ENCODE measurements at regions not wholly inside any gene's neighbourhood (a gene's known extent, or its start where the extent isn't known, plus 50 kb on each side); places are given as distances from the start of the nearest gene placed in this dataset.
"Not testable (repeated sequence)": the region's sequence is repeated elsewhere in the genome, so short reads cannot be mapped to it uniquely, and the experiment has no call there.

- no peak overlapping the region for H3K4me3 ChIP-seq (ENCODE audit: low read length in 2 of 2)
- H3K27ac ChIP-seq (ENCODE audit: low read depth in 2 of 2, low read length in 2 of 2), result no peak overlapping the region
- H3K4me1 ChIP-seq (ENCODE audit: control insufficient read depth in 2 of 2, insufficient read depth in 2 of 2, low read length in 2 of 2), result no peaks in the 10 kb centered on the region
- H3K9ac ChIP-seq (ENCODE audit: low read depth in 1 of 2, low read length in 2 of 2), result no peak overlapping the region
- no peaks in the 10 kb centered on the region for H3K36me3 ChIP-seq (ENCODE audit: control insufficient read depth in 2 of 2, insufficient read depth in 2 of 2, low read length in 2 of 2)
- no peaks in the 10 kb centered on the region for H3K27me3 ChIP-seq (ENCODE audit: control insufficient read depth in 2 of 2, insufficient read depth in 2 of 2, low read length in 2 of 2)
- H3K9me3 ChIP-seq (ENCODE audit: control insufficient read depth in 2 of 2, low read length in 2 of 2), result no peaks in the 10 kb centered on the region
These were observed 331.0 kb upstream of the ADAMTS9 start for GRCh38 chr3:65018801-65019200.

DNA sequence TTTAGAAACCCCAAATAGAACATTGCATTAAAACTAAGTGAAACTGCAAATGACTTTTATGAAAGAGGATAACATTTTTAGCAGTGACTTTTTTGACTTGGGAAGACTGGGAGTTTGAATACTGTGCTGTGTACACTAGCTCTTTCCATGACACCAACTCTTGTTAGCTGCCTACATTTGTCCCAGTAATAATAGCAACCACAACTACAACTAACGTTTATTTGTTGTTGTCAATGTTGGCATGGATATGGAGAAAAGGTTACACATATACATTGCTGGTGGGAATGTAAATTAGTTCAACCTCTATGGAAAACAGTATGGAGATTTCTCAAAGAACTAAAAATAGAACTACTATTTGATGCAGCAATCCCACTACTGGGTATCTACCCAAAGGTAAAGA, 329.6 kb upstream of the ADAMTS9 start:
- H3K9ac ChIP-seq (ENCODE audit: low read depth in 1 of 2, low read length in 2 of 2), result no peak overlapping the region
- no peaks in the 10 kb centered on the region for H3K36me3 ChIP-seq (ENCODE audit: control insufficient read depth in 2 of 2, insufficient read depth in 2 of 2, low read length in 2 of 2)
- H3K27me3 ChIP-seq (ENCODE audit: control insufficient read depth in 2 of 2, insufficient read depth in 2 of 2, low read length in 2 of 2), result no peaks in the 10 kb centered on the region
- H3K9me3 ChIP-seq (ENCODE audit: control insufficient read depth in 2 of 2, low read length in 2 of 2), result no peaks in the 10 kb centered on the region
- H3K4me1 ChIP-seq (ENCODE audit: control insufficient read depth in 2 of 2, insufficient read depth in 2 of 2, low read length in 2 of 2), result no peaks in the 10 kb centered on the region
- H3K4me3 ChIP-seq (ENCODE audit: low read length in 2 of 2), result no peak overlapping the region
- no peak overlapping the region for H3K27ac ChIP-seq (ENCODE audit: low read depth in 2 of 2, low read length in 2 of 2)

GRCh38 chr3:65015711-65016110, 327.9 kb upstream of the ADAMTS9 start:
- H3K4me1 ChIP-seq (ENCODE audit: control insufficient read depth in 2 of 2, insufficient read depth in 2 of 2, low read length in 2 of 2), result no peaks in the 10 kb centered on the region
- no peaks in the 10 kb centered on the region for H3K27me3 ChIP-seq (ENCODE audit: control insufficient read depth in 2 of 2, insufficient read depth in 2 of 2, low read length in 2 of 2)
- H3K27ac ChIP-seq (ENCODE audit: low read depth in 2 of 2, low read length in 2 of 2), result no peak overlapping the region
- no peaks in the 10 kb centered on the region for H3K36me3 ChIP-seq (ENCODE audit: control insufficient read depth in 2 of 2, insufficient read depth in 2 of 2, low read length in 2 of 2)
- H3K4me3 ChIP-seq (ENCODE audit: low read length in 2 of 2), result no peak overlapping the region
- H3K9ac ChIP-seq (ENCODE audit: low read depth in 1 of 2, low read length in 2 of 2), result no peak overlapping the region
- H3K9me3 ChIP-seq (ENCODE audit: control insufficient read depth in 2 of 2, low read length in 2 of 2), result no peaks in the 10 kb centered on the region

- Histone ChIP-seq H3K4me1 (ENCODE audit: control insufficient read depth in 2 of 2, insufficient read depth in 2 of 2, low read length in 2 of 2) (no peaks in the 10 kb centered on the region), H3K9ac (ENCODE audit: low read depth in 1 of 2, low read length in 2 of 2) (no peak overlapping the region), H3K36me3 (ENCODE audit: control insufficient read depth in 2 of 2, insufficient read depth in 2 of 2, low read length in 2 of 2) (no peaks in the 10 kb centered on the region), H3K4me3 (ENCODE audit: low read length in 2 of 2) (no peak overlapping the region), H3K9me3 (ENCODE audit: control insufficient read depth in 2 of 2, low read length in 2 of 2) (no peaks in the 10 kb centered on the region), H3K27me3 (ENCODE audit: control insufficient read depth in 2 of 2, insufficient read depth in 2 of 2, low read length in 2 of 2) (no peaks in the 10 kb centered on the region), H3K27ac (ENCODE audit: low read depth in 2 of 2, low read length in 2 of 2) (no peak overlapping the region)
These were observed 325.3 kb upstream of the ADAMTS9 start for GRCh38 chr3:65013053-65013452.

- H3K36me3 ChIP-seq (ENCODE audit: control insufficient read depth in 2 of 2, insufficient read depth in 2 of 2, low read length in 2 of 2), result no peaks in the 10 kb centered on the region
- no peak overlapping the region for H3K4me3 ChIP-seq (ENCODE audit: low read length in 2 of 2)
- no peaks in the 10 kb centered on the region for H3K9me3 ChIP-seq (ENCODE audit: control insufficient read depth in 2 of 2, low read length in 2 of 2)
- H3K27me3 ChIP-seq (ENCODE audit: control insufficient read depth in 2 of 2, insufficient read depth in 2 of 2, low read length in 2 of 2), result no peaks in the 10 kb centered on the region
- no peak overlapping the region for H3K9ac ChIP-seq (ENCODE audit: low read depth in 1 of 2, low read length in 2 of 2)
- no peak overlapping the region for H3K27ac ChIP-seq (ENCODE audit: low read depth in 2 of 2, low read length in 2 of 2)
- H3K4me1 ChIP-seq (ENCODE audit: control insufficient read depth in 2 of 2, insufficient read depth in 2 of 2, low read length in 2 of 2), result no peaks in the 10 kb centered on the region
These were observed 318.5 kb upstream of the ADAMTS9 start for GRCh38 chr3:65006300-65006739.

DNA sequence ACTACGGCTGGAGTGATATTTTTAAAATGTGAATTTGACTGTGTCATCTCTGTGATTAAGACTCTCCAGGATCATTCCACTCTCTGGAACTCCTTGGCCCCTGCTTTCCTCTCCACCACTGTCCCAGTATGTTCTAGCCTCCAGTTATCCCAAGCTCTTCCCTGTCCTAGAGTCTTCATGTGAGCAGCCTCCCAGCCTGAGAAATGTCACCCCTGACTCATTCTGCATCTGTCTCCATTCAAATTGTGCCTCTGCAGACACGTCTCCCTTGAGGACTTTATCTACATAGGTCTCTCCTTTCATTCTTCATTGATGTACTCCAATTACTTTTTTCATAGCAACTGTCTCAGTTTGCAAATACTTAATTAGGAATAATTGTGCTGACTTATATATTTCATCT, 317.7 kb upstream of the ADAMTS9 start:
- H3K4me1 ChIP-seq (ENCODE audit: control insufficient read depth in 2 of 2, insufficient read depth in 2 of 2, low read length in 2 of 2), result no peaks in the 10 kb centered on the region
- H3K27ac ChIP-seq (ENCODE audit: low read depth in 2 of 2, low read length in 2 of 2), result no peak overlapping the region
- H3K9me3 ChIP-seq (ENCODE audit: control insufficient read depth in 2 of 2, low read length in 2 of 2), result no peaks in the 10 kb centered on the region

GRCh38 chr3:65004795-65005295, 317.0 kb upstream of the ADAMTS9 start:
- H3K27ac ChIP-seq (ENCODE audit: low read depth in 2 of 2, low read length in 2 of 2), result no peak overlapping the region
- no peaks in the 10 kb centered on the region for H3K36me3 ChIP-seq (ENCODE audit: control insufficient read depth in 2 of 2, insufficient read depth in 2 of 2, low read length in 2 of 2)
- no peaks in the 10 kb centered on the region for H3K27me3 ChIP-seq (ENCODE audit: control insufficient read depth in 2 of 2, insufficient read depth in 2 of 2, low read length in 2 of 2)
- H3K9ac ChIP-seq (ENCODE audit: low read depth in 1 of 2, low read length in 2 of 2), result no peak overlapping the region
- H3K4me1 ChIP-seq (ENCODE audit: control insufficient read depth in 2 of 2, insufficient read depth in 2 of 2, low read length in 2 of 2), result no peaks in the 10 kb centered on the region
- no peaks in the 10 kb centered on the region for H3K9me3 ChIP-seq (ENCODE audit: control insufficient read depth in 2 of 2, low read length in 2 of 2)
- no peak overlapping the region for H3K4me3 ChIP-seq (ENCODE audit: low read length in 2 of 2)

More for the DNA sequence above, 317.7 kb upstream of the ADAMTS9 start:
- no peaks in the 10 kb centered on the region for H3K27me3 ChIP-seq (ENCODE audit: control insufficient read depth in 2 of 2, insufficient read depth in 2 of 2, low read length in 2 of 2)
- H3K4me3 ChIP-seq (ENCODE audit: low read length in 2 of 2), result no peak overlapping the region
- no peaks in the 10 kb centered on the region for H3K36me3 ChIP-seq (ENCODE audit: control insufficient read depth in 2 of 2, insufficient read depth in 2 of 2, low read length in 2 of 2)
- no peak overlapping the region for H3K9ac ChIP-seq (ENCODE audit: low read depth in 1 of 2, low read length in 2 of 2)

GRCh38 chr3:65004306-65004705, 316.5 kb upstream of the ADAMTS9 start:
- H3K27ac ChIP-seq (ENCODE audit: low read depth in 2 of 2, low read length in 2 of 2), result no peak overlapping the region

GRCh38 chr3:65001119-65001518, 313.3 kb upstream of the ADAMTS9 start:
- not testable (repeated sequence) for H3K4me3 ChIP-seq (ENCODE audit: low read length in 2 of 2); H3K27me3 ChIP-seq (ENCODE audit: control insufficient read depth in 2 of 2, insufficient read depth in 2 of 2, low read length in 2 of 2); H3K9me3 ChIP-seq (ENCODE audit: control insufficient read depth in 2 of 2, low read length in 2 of 2); H3K27ac ChIP-seq (ENCODE audit: low read depth in 2 of 2, low read length in 2 of 2); H3K9ac ChIP-seq (ENCODE audit: low read depth in 1 of 2, low read length in 2 of 2); H3K36me3 ChIP-seq (ENCODE audit: control insufficient read depth in 2 of 2, insufficient read depth in 2 of 2, low read length in 2 of 2); H3K4me1 ChIP-seq (ENCODE audit: control insufficient read depth in 2 of 2, insufficient read depth in 2 of 2, low read length in 2 of 2)

More at GRCh38 chr3:65004306-65004705, 316.5 kb upstream of the ADAMTS9 start:
- Histone ChIP-seq H3K27me3 (ENCODE audit: control insufficient read depth in 2 of 2, insufficient read depth in 2 of 2, low read length in 2 of 2) (no peaks in the 10 kb centered on the region), H3K9ac (ENCODE audit: low read depth in 1 of 2, low read length in 2 of 2) (no peak overlapping the region), H3K4me1 (ENCODE audit: control insufficient read depth in 2 of 2, insufficient read depth in 2 of 2, low read length in 2 of 2) (no peaks in the 10 kb centered on the region), H3K36me3 (ENCODE audit: control insufficient read depth in 2 of 2, insufficient read depth in 2 of 2, low read length in 2 of 2) (no peaks in the 10 kb centered on the region), H3K4me3 (ENCODE audit: low read length in 2 of 2) (no peak overlapping the region), H3K9me3 (ENCODE audit: control insufficient read depth in 2 of 2, low read length in 2 of 2) (no peaks in the 10 kb centered on the region)

DNA sequence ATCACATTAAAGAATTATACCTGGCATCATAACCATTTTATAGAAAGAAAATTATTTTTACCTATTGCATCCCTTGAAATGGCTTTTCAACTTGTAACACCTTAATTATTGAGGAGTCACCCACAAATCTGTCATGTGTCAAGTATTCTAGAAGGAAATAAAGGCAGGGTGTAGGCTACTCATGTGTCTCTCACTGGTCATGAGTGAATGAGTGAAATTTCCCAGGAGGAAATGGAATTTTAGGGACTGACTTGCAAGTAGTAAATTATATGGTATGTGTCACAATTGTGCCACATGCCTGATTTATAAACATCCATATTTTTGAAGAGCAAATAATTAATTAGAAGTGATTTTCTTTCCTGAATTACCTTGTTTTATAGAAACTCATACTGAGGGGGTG, 310.5 kb upstream of the ADAMTS9 start:
- no peak overlapping the region for H3K27ac ChIP-seq (ENCODE audit: low read depth in 2 of 2, low read length in 2 of 2)
- H3K9ac ChIP-seq (ENCODE audit: low read depth in 1 of 2, low read length in 2 of 2), result no peak overlapping the region
- H3K36me3 ChIP-seq (ENCODE audit: control insufficient read depth in 2 of 2, insufficient read depth in 2 of 2, low read length in 2 of 2), result no peaks in the 10 kb centered on the region
- no peaks in the 10 kb centered on the region for H3K27me3 ChIP-seq (ENCODE audit: control insufficient read depth in 2 of 2, insufficient read depth in 2 of 2, low read length in 2 of 2)
- no peaks in the 10 kb centered on the region for H3K4me1 ChIP-seq (ENCODE audit: control insufficient read depth in 2 of 2, insufficient read depth in 2 of 2, low read length in 2 of 2)
- H3K4me3 ChIP-seq (ENCODE audit: low read length in 2 of 2), result no peak overlapping the region
- no peaks in the 10 kb centered on the region for H3K9me3 ChIP-seq (ENCODE audit: control insufficient read depth in 2 of 2, low read length in 2 of 2)
